Suprapubic skin (tissue), 4 donors: ENCODE measurements at regions not wholly inside any gene's neighbourhood (a gene's known extent, or its start where the extent isn't known, plus 50 kb on each side); places are given as distances from the start of the nearest gene placed in this dataset.
"Not testable (repeated sequence)": the region's sequence is repeated elsewhere in the genome, so short reads cannot be mapped to it uniquely, and the experiment has no call there.

ENCODE experiments used
- DNase-seq, 2 donors: peaks; one replicate each; pipeline ENCODE4 v3.0.0-alpha.2; 2019; ENCODE audit warnings: low spot score in 2 of 2
- H3K27ac ChIP-seq: fragments of 200-600 bp; sonication (generic); one replicate; pipeline ENCODE4 v1.5.1; 2019
- H3K27me3 ChIP-seq: fragments of 200-600 bp; sonication (generic); one replicate; pipeline ENCODE4 v1.5.1; 2019
- H3K36me3 ChIP-seq: fragments of 200-600 bp; sonication (generic); one replicate; pipeline ENCODE4 v1.5.1; 2019
- H3K4me1 ChIP-seq: fragments of 200-600 bp; sonication (generic); one replicate; pipeline ENCODE4 v1.5.1; 2019
- H3K4me3 ChIP-seq: fragments of 200-600 bp; sonication (generic); one replicate; pipeline ENCODE4 v1.5.1; 2019; ENCODE audit warnings: mild to moderate bottlenecking
- H3K9me3 ChIP-seq: fragments of 200-600 bp; sonication (generic); one replicate; pipeline ENCODE4 v1.5.1; 2019
- EP300 ChIP-seq: sonication (generic); formaldehyde crosslinking; IDR thresholded peaks from one replicate; pipeline ENCODE4 v1.6.1; 2017; ENCODE audit warnings: antibody characterized with exemption
- POLR2A ChIP-seq, 2 donors: fragments of 450-650 bp; IDR thresholded peaks; one replicate each; pipeline ENCODE4 v1.6.1; 2017; ENCODE audit warnings: antibody characterized with exemption in 2 of 2, mild to moderate bottlenecking in 2 of 2, moderate library complexity in 2 of 2
- POLR2AphosphoS5 ChIP-seq, 3 donors: sonication (generic); formaldehyde crosslinking; IDR thresholded peaks; one replicate each; pipeline ENCODE4 v1.6.1; 2017; ENCODE audit warnings: antibody characterized with exemption in 3 of 3
- WGBS: methylation state at CpG from one replicate; pipeline ENCODE4 v1.1.5; 2018; 5-methylcytosine and 5-hydroxymethylcytosine counted together
- TF ChIP-seq, protein P1 (sequence below), 2 donors: fragments of 200-600 bp in 1 of 2; fragments of 450-650 bp in 1 of 2; sonication (generic) in 1 of 2; IDR thresholded peaks; one replicate each; pipeline ENCODE4 v1.5.1; 2016 to 2019; ENCODE audit warnings: antibody characterized with exemption in 2 of 2, mild to moderate bottlenecking in 1 of 2, moderate library complexity in 1 of 2

DNA sequence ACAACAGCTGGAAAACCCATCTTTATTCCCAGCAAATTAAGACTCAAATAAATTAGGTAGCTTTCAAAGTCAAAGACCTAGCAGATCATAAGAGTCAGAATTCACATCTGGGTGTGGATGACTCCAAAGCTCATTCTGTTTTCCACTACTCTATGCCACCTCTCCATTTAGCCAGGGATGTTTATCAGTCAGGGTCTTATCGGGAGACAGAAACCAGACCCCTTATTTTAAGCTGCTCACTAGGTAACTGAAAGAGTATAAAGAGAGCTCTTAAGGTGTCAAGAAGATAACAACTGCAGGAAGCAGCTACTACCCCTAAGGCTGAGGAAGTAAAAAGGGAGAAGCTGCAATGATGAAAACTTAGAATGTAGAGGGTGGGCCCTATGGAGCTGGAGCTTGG, 333.7 kb upstream of the KLF3 start:
- Histone ChIP-seq H3K36me3 (no peaks in the 10 kb centered on the region), H3K9me3 (no peaks in the 10 kb centered on the region), H3K4me3 (no peak overlapping the region), H3K27ac (no peak overlapping the region), H3K27me3 (no peaks in the 10 kb centered on the region), H3K4me1 (peaks cover 5% of the 10 kb centered on the region)
- WGBS: 65% methylated on average over 1 of the region's 1 CpG
- no peak for TF ChIP-seq POLR2AphosphoS5 (IDR thresholded peaks at IDR 0.05)
- TF ChIP-seq POLR2A (IDR thresholded peaks at IDR 0.05): no peak
- TF ChIP-seq EP300: no peak
- TF ChIP-seq, protein P1, sequence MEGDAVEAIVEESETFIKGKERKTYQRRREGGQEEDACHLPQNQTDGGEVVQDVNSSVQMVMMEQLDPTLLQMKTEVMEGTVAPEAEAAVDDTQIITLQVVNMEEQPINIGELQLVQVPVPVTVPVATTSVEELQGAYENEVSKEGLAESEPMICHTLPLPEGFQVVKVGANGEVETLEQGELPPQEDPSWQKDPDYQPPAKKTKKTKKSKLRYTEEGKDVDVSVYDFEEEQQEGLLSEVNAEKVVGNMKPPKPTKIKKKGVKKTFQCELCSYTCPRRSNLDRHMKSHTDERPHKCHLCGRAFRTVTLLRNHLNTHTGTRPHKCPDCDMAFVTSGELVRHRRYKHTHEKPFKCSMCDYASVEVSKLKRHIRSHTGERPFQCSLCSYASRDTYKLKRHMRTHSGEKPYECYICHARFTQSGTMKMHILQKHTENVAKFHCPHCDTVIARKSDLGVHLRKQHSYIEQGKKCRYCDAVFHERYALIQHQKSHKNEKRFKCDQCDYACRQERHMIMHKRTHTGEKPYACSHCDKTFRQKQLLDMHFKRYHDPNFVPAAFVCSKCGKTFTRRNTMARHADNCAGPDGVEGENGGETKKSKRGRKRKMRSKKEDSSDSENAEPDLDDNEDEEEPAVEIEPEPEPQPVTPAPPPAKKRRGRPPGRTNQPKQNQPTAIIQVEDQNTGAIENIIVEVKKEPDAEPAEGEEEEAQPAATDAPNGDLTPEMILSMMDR (IDR thresholded peaks at IDR 0.05): no peak
- DNase-seq: no peak

GRCh38 chr4:38330936-38331335, 333.1 kb upstream of the KLF3 start:
- WGBS: 82% methylated on average over 7 of the region's 7 CpGs
- Histone ChIP-seq H3K4me1 (peaks cover 8% of the 10 kb centered on the region), H3K27me3 (no peaks in the 10 kb centered on the region), H3K36me3 (no peaks in the 10 kb centered on the region), H3K9me3 (no peaks in the 10 kb centered on the region), H3K27ac (no peak overlapping the region), H3K4me3 (no peak overlapping the region)
- no peak for DNase-seq
- TF ChIP-seq POLR2AphosphoS5 (IDR thresholded peaks at IDR 0.05): no peak
- no peak for TF ChIP-seq EP300
- TF ChIP-seq POLR2A (IDR thresholded peaks at IDR 0.05): no peak
- TF ChIP-seq, protein P1 (IDR thresholded peaks at IDR 0.05): no peak

DNA sequence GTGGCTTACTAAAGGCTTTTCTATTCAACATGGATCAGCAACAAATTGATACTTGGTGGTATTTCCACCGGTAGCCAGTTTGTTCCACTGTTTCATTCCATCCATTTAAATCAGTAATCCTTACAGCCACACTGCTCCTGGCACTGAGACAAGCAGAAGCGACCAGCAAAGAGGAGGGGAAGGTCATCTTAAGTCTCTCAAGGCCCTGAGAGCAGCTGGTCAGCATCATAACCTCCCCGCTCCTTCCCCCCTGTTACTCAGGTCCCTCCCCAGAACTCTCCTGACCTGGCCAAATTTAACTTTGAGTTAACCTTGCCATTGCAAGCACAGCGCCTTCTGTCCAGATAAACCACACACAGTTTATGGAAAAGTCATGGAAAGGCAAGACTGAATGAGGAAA, 331.3 kb upstream of the KLF3 start:
- TF ChIP-seq POLR2AphosphoS5 (IDR thresholded peaks at IDR 0.05) (no peak), EP300 (no peak), POLR2A (IDR thresholded peaks at IDR 0.05) (no peak)
- TF ChIP-seq, protein P1 (IDR thresholded peaks at IDR 0.05): no peak
- Histone ChIP-seq H3K27me3 (no peaks in the 10 kb centered on the region), H3K4me1 (peaks cover 8% of the 10 kb centered on the region), H3K4me3 (no peak overlapping the region), H3K27ac (no peak overlapping the region), H3K9me3 (peaks cover 2% of the 10 kb centered on the region), H3K36me3 (no peaks in the 10 kb centered on the region)
- no peak for DNase-seq
- 90% methylated on average over 4 of the region's 4 CpGs for WGBS

GRCh38 chr4:38333219-38333618, 330.8 kb upstream of the KLF3 start:
- H3K27me3 ChIP-seq: no peaks in the 10 kb centered on the region
- H3K4me1 ChIP-seq: peaks cover 6% of the 10 kb centered on the region
- no peaks in the 10 kb centered on the region for H3K36me3 ChIP-seq
- no peak for DNase-seq
- H3K9me3 ChIP-seq: peaks cover 7% of the 10 kb centered on the region
- WGBS: 89% methylated on average over 2 of the region's 2 CpGs
- TF ChIP-seq POLR2A (IDR thresholded peaks at IDR 0.05): no peak
- TF ChIP-seq, protein P1 (IDR thresholded peaks at IDR 0.05): no peak
- TF ChIP-seq POLR2AphosphoS5 (IDR thresholded peaks at IDR 0.05): no peak
- TF ChIP-seq EP300: no peak
- no peak overlapping the region for H3K27ac ChIP-seq
- no peak overlapping the region for H3K4me3 ChIP-seq

DNA sequence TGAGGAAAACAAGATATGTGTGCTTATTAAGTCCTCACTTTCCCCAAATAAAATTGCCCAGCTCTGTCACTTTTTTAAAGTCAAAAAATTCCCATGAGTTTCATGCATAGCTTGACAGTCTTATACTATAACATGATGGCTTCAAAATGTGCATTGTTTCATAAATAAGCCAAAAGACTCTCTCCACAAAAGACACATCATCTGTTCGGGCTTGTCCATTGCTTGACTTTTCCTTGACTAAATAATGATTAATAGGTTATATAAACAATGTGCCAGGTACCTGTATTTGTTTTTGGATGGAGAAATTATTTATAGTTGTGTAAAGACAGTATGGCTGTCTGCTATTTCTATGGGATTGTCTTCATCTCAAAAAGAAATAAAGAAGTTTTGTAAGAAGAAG, 329.2 kb upstream of the KLF3 start:
- 43% methylated on average over 1 of the region's 1 CpG for WGBS
- DNase-seq: no peak
- H3K4me1 ChIP-seq: peaks cover 4% of the 10 kb centered on the region

GRCh38 chr4:38338939-38339338, 325.1 kb upstream of the KLF3 start:
- not testable (repeated sequence) for H3K27ac ChIP-seq, H3K27me3 ChIP-seq, H3K4me1 ChIP-seq, H3K4me3 ChIP-seq, H3K36me3 ChIP-seq, DNase-seq
- WGBS: 100% methylated on average over 1 of the region's 1 CpG
- peaks cover 10% of the 10 kb centered on the region for H3K9me3 ChIP-seq

More for the DNA sequence above, 329.2 kb upstream of the KLF3 start:
- Histone ChIP-seq H3K27ac (no peak overlapping the region), H3K9me3 (peaks cover 10% of the 10 kb centered on the region), H3K4me3 (no peak overlapping the region), H3K27me3 (no peaks in the 10 kb centered on the region), H3K36me3 (no peaks in the 10 kb centered on the region)
- no peak for TF ChIP-seq POLR2AphosphoS5 (IDR thresholded peaks at IDR 0.05)
- no peak for TF ChIP-seq POLR2A (IDR thresholded peaks at IDR 0.05)
- TF ChIP-seq, protein P1 (IDR thresholded peaks at IDR 0.05): no peak
- TF ChIP-seq EP300: no peak
